MM.1S (cell line): ENCODE measurements at regions not wholly inside any gene's neighbourhood (a gene's known extent, or its start where the extent isn't known, plus 50 kb on each side); places are given as distances from the start of the nearest gene placed in this dataset.

Experiments used
- DNase-seq: peaks from one replicate; pipeline ENCODE4 v3.0.0-alpha.2; 2015
- H2AFZ ChIP-seq: fragments of 300-600 bp; sonication (generic); 2 replicates; pipeline ENCODE4 v1.6.0; 2016; ENCODE audit warnings: antibody characterized with exemption, low read length
- H3F3A ChIP-seq: fragments of 300-600 bp; sonication (generic); 2 replicates; pipeline ENCODE4 v1.6.1; 2016; ENCODE audit warnings: mild to moderate bottlenecking, antibody characterized with exemption, low read length, moderate library complexity, mixed read lengths; ENCODE audit not compliant: insufficient read depth
- H3K27ac ChIP-seq: fragments of 300-600 bp; sonication (generic); 2 replicates; pipeline ENCODE4 v1.5.1; 2016; ENCODE audit warnings: mild to moderate bottlenecking, low read length
- H3K27me3 ChIP-seq: fragments of 300-600 bp; sonication (generic); replicated peaks from 2 replicates; pipeline ENCODE4 v1.6.0; 2016; ENCODE audit warnings: low read length; ENCODE audit not compliant: insufficient read depth
- H3K36me3 ChIP-seq: fragments of 300-600 bp; sonication (generic); replicated peaks from 2 replicates; pipeline ENCODE4 v1.6.1; 2016; ENCODE audit warnings: mild to moderate bottlenecking, low read length, mixed read lengths; ENCODE audit not compliant: insufficient read depth
- H3K4me1 ChIP-seq: fragments of 300-600 bp; sonication (generic); 2 replicates; pipeline ENCODE4 v1.6.1; 2016; ENCODE audit warnings: low read length, mixed read lengths
- H3K4me2 ChIP-seq: fragments of 300-600 bp; sonication (generic); 2 replicates; pipeline ENCODE4 v1.6.0; 2016; ENCODE audit warnings: low read depth, low read length
- H3K4me3 ChIP-seq: fragments of 300-600 bp; sonication (generic); 2 replicates; pipeline ENCODE4 v1.5.1; 2016; ENCODE audit warnings: low read length, mixed read lengths
- H3K79me2 ChIP-seq: fragments of 300-600 bp; sonication (generic); 2 replicates; pipeline ENCODE4 v1.6.1; 2016; ENCODE audit warnings: mixed run types, low read length, mixed read lengths
- H3K9ac ChIP-seq: fragments of 300-600 bp; sonication (generic); 2 replicates; pipeline ENCODE4 v1.6.1; 2016; ENCODE audit warnings: low read length, mixed read lengths
- H3K9me2 ChIP-seq: fragments of 300-600 bp; sonication (generic); replicated peaks from 2 replicates; pipeline ENCODE4 v1.6.1; 2016; ENCODE audit warnings: mild to moderate bottlenecking, low read length, mixed read lengths; ENCODE audit not compliant: insufficient read depth
- H3K9me3 ChIP-seq: fragments of 300-600 bp; sonication (generic); replicated peaks from 2 replicates; pipeline ENCODE4 v1.6.1; 2016; ENCODE audit warnings: mild to moderate bottlenecking, low read length, mixed read lengths; ENCODE audit not compliant: insufficient read depth
- H4K20me1 ChIP-seq: fragments of 300-600 bp; sonication (generic); 2 replicates; pipeline ENCODE4 v1.6.1; 2016; ENCODE audit warnings: mild to moderate bottlenecking, low read length, moderate library complexity, mixed read lengths; ENCODE audit not compliant: insufficient read depth
- EZH2 ChIP-seq: fragments of 300-600 bp; sonication (generic); optimal IDR thresholded peaks from 2 replicates; pipeline ENCODE3; 2017; ENCODE audit warnings: low read depth, mild to moderate bottlenecking, antibody characterized with exemption, low read length, mixed read lengths
- EZH2phosphoT487 ChIP-seq: fragments of 300-600 bp; sonication (generic); IDR thresholded peaks from 2 replicates; pipeline ENCODE4 v1.6.1; 2018; ENCODE audit warnings: antibody characterized with exemption, low read length
- TF ChIP-seq, protein P1 (sequence below): fragments of 300-600 bp; sonication (generic); IDR thresholded peaks from 2 replicates; pipeline ENCODE4 v1.5.1; 2016; ENCODE audit warnings: antibody characterized with exemption, low read length, mixed read lengths

DNA sequence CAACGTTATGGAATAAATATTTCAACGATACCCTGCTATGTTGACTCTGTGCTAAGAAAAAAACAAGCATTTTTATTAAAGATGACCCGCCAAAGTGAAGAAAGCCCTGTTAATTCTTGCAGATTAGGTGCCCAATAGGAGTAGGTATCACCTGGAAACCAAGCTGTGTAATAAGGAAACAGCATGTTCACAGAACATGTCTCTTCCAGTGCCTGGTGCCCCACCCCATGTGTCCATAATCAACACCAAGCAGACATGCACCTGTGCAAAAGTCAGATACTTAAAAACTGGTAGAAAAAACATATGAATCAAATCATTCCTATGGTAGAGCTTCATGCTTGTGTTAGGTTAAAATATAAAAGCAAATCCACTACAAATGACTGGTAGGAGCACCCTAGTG, 327.1 kb downstream of the SHANK2 start:
- Histone ChIP-seq H4K20me1 (no peaks in the 10 kb centered on the region), H3K79me2 (no peaks in the 10 kb centered on the region), H3F3A (no peaks in the 10 kb centered on the region), H3K4me1 (no peaks in the 10 kb centered on the region), H3K27ac (no peak overlapping the region), H3K4me2 (no peak overlapping the region), H3K4me3 (no peak overlapping the region), H3K9me2 (no peaks in the 10 kb centered on the region), H2AFZ (no peak overlapping the region), H3K9ac (no peak overlapping the region), H3K27me3 (peaks cover 83% of the 10 kb centered on the region), H3K36me3 (no peaks in the 10 kb centered on the region), H3K9me3 (peaks cover 5% of the 10 kb centered on the region; the same call in 1 of the 2 replicates)
- TF ChIP-seq, protein P1, sequence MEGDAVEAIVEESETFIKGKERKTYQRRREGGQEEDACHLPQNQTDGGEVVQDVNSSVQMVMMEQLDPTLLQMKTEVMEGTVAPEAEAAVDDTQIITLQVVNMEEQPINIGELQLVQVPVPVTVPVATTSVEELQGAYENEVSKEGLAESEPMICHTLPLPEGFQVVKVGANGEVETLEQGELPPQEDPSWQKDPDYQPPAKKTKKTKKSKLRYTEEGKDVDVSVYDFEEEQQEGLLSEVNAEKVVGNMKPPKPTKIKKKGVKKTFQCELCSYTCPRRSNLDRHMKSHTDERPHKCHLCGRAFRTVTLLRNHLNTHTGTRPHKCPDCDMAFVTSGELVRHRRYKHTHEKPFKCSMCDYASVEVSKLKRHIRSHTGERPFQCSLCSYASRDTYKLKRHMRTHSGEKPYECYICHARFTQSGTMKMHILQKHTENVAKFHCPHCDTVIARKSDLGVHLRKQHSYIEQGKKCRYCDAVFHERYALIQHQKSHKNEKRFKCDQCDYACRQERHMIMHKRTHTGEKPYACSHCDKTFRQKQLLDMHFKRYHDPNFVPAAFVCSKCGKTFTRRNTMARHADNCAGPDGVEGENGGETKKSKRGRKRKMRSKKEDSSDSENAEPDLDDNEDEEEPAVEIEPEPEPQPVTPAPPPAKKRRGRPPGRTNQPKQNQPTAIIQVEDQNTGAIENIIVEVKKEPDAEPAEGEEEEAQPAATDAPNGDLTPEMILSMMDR: no peak
- TF ChIP-seq EZH2 (no peak), EZH2phosphoT487 (no peak)
- DNase-seq: no peak

DNA sequence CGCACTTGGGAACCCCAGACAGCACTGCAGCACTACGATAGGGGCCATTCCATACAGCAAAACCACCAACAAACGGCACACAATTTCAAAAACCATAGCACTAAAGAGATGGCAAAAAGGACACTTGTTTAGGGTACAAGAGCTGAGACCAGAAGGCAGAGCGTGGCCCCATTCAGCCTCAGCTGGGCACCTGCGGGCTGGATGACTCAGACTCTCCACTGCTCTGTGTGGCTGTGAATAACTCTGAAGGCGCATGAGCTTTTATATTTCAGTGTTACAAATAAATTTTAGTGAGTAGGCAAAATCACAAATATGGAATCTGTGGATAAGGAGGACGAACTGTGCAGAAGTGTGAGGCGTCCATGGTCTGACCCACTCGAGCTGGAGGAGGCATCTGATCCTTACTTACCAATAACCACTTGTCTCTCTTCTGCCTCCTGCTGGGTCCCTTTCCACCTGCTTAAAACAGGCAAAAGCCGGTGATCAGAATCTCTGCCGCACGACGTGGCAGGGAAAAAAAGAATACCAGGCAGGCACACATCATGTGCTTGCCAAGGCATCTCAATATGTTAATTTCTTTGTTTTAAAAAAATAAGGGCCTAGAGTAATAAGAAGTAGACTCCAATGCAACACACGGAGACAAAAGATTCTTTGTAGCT, 325.7 kb downstream of the SHANK2 start:
- Histone ChIP-seq H3K27ac (no peak overlapping the region), H3F3A (no peaks in the 10 kb centered on the region), H4K20me1 (no peaks in the 10 kb centered on the region), H2AFZ (no peak overlapping the region), H3K4me3 (no peak overlapping the region), H3K36me3 (no peaks in the 10 kb centered on the region), H3K9me2 (no peaks in the 10 kb centered on the region), H3K4me2 (no peak overlapping the region), H3K9ac (no peak overlapping the region), H3K79me2 (no peaks in the 10 kb centered on the region), H3K27me3 (peaks cover 75% of the 10 kb centered on the region), H3K4me1 (no peaks in the 10 kb centered on the region), H3K9me3 (peaks cover 3% of the 10 kb centered on the region; the same call in 1 of the 2 replicates)
- no peak for DNase-seq
- TF ChIP-seq, protein P1: no peak
- TF ChIP-seq EZH2phosphoT487 (no peak), EZH2 (no peak)

DNA sequence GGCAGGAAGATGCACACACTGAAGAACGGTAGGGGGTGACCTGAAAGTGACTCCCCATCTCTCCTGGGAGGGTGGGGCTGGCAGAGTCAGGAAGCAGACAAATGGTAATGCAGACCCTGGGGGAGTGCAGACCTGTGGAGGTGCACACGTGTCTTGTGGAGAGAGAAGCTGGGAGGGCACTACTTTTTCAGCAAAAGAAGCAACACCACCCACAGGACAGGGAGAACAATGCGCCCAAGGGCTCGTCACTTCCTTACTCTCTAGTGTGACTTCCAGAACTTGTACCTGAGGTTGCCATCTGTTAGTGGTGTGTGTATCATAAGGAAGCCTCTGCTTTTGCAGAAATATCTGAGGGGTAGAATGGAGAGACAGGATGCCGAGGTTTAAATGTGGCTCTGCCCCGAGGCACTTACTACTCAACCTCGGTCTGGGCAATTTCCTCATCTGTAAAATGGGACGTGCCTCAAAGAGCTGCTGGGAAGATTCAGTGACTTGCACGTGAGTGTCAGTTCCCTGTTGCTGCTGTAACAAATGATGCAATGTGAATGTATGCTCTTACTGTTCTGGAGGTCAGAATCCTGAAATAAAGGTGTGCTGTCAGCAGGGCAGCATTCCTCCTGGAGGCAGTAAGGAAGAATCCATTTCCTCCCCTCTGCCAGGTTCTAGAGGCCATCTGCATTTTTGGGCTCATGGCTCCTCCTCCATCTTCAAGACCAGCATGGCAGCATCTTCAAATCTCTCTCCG, 323.4 kb downstream of the SHANK2 start:
- no peak overlapping the region for H2AFZ ChIP-seq

More for the DNA sequence above, 323.4 kb downstream of the SHANK2 start:
- H3K4me1 ChIP-seq: no peaks in the 10 kb centered on the region
- H3K9me2 ChIP-seq: no peaks in the 10 kb centered on the region
- no peak overlapping the region for H3K9ac ChIP-seq
- H3K4me2 ChIP-seq: no peak overlapping the region
- no peak for TF ChIP-seq EZH2
- TF ChIP-seq, protein P1: no peak
- TF ChIP-seq EZH2phosphoT487: no peak
- no peaks in the 10 kb centered on the region for H3K79me2 ChIP-seq
- no peaks in the 10 kb centered on the region for H3K36me3 ChIP-seq
- peaks cover 76% of the 10 kb centered on the region for H3K27me3 ChIP-seq
- no peaks in the 10 kb centered on the region for H3F3A ChIP-seq
- DNase-seq: no peak
- H3K4me3 ChIP-seq: no peak overlapping the region
- no peak overlapping the region for H3K27ac ChIP-seq
- H4K20me1 ChIP-seq: no peaks in the 10 kb centered on the region
- no peaks in the 10 kb centered on the region for H3K9me3 ChIP-seq
